Mucosa of descending colon (tissue), 3 donors: ENCODE measurements at regions not wholly inside any gene's neighbourhood (a gene's known extent, or its start where the extent isn't known, plus 50 kb on each side); places are given as distances from the start of the nearest gene placed in this dataset.

Experiments used
- ATAC-seq: fragments of 200-7000 bp; cut with Tn5 transposase; one replicate; pipeline ENCODE4 v1.9.1; 2020; ENCODE audit warnings: mild to moderate bottlenecking, moderate library complexity
- DNase-seq, 3 donors: peaks; one replicate each; pipeline ENCODE4 v3.0.0-alpha.2; 2020
- H3K36me3 ChIP-seq: fragments of 200-600 bp; one replicate; pipeline ENCODE4 v1.8.0; 2021; ENCODE audit warnings: low read depth, mild to moderate bottlenecking
- H3K4me1 ChIP-seq: fragments of 200-600 bp; one replicate; pipeline ENCODE4 v1.8.0; 2021; ENCODE audit warnings: low read depth, mild to moderate bottlenecking
- H3K4me3 ChIP-seq: fragments of 200-600 bp; one replicate; pipeline ENCODE4 v1.8.0; 2021; ENCODE audit warnings: mild to moderate bottlenecking
- H3K9me3 ChIP-seq: fragments of 200-600 bp; one replicate; pipeline ENCODE4 v1.8.0; 2021; ENCODE audit warnings: mild to moderate bottlenecking
- intact Hi-C, 2 donors: fragments of 100-400 bp; cut with DNase I in 1 of 2; cut with micrococcal nuclease in 1 of 2; formaldehyde crosslinking; loops; one replicate each; pipeline versions ENCODE4 v1.11.0 to v1.11.1; 2022; cut with DNase I, micrococcal nuclease
- TF ChIP-seq, protein P1 (sequence below): fragments of 200-600 bp; IDR thresholded peaks from one replicate; pipeline ENCODE4 v1.8.0; 2022; ENCODE audit warnings: antibody characterized with exemption, mild to moderate bottlenecking
- donor health status: DM: no; HTN: no; CAD: no; lungs with moderate emphysema.
- donor health status: DM: no; HTN: no; CAD: no.
- donor health status: DM: no; HTN: yes; CAD: no.

DNA sequence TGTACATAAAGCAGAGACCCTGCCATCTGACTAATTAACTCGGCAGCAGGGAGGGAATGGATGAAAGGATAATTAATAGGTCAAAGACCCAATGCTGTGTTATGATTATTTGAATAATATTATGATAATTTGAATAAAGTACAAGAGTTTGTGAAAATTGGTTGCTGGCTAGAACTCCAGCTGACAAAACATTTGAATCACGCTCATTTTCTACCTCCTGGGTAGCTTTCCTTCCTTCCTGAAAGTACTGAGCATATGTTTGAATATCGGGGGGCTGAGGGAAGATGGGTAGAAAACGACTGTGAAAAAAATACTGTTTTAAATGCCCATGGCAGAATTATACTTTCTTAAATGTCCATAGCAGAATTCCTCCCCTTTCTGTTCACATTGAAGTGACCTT, 243.6 kb upstream of the RBMS1 start:
- no peak for ATAC-seq
- intact Hi-C loops: no loop called here
- no peak for DNase-seq

DNA sequence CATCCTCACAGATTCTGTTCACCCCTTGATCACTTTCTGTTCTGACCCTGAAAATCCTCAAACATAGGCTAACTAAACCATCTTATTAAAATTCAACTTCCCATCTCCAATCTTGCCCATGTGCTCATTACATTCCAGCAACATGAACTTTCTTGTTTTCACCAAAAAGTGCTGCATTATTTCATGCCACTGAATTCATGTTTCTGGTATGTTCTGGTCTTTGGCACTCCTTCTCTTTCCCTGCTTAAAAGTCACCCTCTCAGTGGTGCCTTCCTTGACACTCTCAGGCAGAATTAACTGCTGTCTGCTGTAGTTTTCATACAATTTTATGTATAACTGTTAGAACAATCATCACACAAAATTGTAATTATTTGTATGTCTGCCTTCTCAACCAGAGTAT, 247.7 kb upstream of the RBMS1 start:
- Histone ChIP-seq H3K9me3 (no peaks in the 10 kb centered on the region), H3K4me1 (no peaks in the 10 kb centered on the region), H3K36me3 (no peaks in the 10 kb centered on the region), H3K4me3 (no peak overlapping the region)
- intact Hi-C loops: no loop called here
- DNase-seq (no peak), ATAC-seq (no peak)
- TF ChIP-seq, protein P1, sequence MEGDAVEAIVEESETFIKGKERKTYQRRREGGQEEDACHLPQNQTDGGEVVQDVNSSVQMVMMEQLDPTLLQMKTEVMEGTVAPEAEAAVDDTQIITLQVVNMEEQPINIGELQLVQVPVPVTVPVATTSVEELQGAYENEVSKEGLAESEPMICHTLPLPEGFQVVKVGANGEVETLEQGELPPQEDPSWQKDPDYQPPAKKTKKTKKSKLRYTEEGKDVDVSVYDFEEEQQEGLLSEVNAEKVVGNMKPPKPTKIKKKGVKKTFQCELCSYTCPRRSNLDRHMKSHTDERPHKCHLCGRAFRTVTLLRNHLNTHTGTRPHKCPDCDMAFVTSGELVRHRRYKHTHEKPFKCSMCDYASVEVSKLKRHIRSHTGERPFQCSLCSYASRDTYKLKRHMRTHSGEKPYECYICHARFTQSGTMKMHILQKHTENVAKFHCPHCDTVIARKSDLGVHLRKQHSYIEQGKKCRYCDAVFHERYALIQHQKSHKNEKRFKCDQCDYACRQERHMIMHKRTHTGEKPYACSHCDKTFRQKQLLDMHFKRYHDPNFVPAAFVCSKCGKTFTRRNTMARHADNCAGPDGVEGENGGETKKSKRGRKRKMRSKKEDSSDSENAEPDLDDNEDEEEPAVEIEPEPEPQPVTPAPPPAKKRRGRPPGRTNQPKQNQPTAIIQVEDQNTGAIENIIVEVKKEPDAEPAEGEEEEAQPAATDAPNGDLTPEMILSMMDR: no peak

More for the DNA sequence above, 243.6 kb upstream of the RBMS1 start:
- H3K4me1 ChIP-seq: no peaks in the 10 kb centered on the region
- no peak overlapping the region for H3K4me3 ChIP-seq
- no peaks in the 10 kb centered on the region for H3K9me3 ChIP-seq
- no peaks in the 10 kb centered on the region for H3K36me3 ChIP-seq
- TF ChIP-seq, protein P1: no peak

DNA sequence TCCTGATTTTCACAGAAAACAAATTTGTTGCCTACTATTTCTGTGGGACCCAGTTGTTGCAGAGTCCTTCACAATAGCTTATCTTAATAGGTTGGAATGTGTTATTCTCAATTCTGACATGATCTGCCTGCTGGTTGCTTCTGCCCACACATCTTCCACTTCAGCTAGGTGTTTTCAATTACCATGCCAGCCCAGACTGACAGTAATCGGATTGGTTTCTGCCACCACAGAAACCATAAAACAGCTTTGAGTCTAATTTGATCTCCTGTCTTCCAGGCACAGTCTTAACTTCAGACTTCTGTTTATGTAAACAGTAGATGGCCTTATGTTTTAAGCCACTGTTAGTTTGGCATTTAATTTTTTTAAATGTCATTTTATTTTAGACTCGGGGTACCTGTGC, 248.2 kb upstream of the RBMS1 start:
- Histone ChIP-seq H3K4me3 (no peak overlapping the region), H3K36me3 (no peaks in the 10 kb centered on the region), H3K4me1 (no peaks in the 10 kb centered on the region), H3K9me3 (no peaks in the 10 kb centered on the region)
- TF ChIP-seq, protein P1: no peak
- intact Hi-C loops: no loop called here
- no peak for ATAC-seq
- no peak for DNase-seq

DNA sequence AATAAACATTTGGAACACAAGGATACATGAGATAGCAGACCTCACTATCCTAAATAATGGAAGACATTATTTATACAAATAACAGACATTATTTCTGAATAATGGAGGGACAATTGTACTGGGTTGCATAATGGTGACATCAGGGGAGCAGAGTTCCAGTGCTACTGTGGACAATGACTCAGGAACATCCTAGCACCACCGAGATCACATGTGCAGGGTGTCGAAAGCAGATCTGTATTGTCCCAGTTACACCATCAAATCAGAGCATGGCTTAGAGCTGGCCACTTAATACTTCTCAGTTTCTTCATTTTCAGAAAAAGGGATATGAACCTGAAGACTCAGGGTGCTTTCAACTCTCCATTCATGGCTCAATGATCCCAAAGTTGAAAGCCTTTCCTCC, 249.1 kb upstream of the RBMS1 start:
- ATAC-seq: no peak
- no peaks in the 10 kb centered on the region for H3K36me3 ChIP-seq
- intact Hi-C loops: no loop called here
- TF ChIP-seq, protein P1: no peak
- DNase-seq: no peak
- no peaks in the 10 kb centered on the region for H3K9me3 ChIP-seq
- H3K4me3 ChIP-seq: no peak overlapping the region
- H3K4me1 ChIP-seq: no peaks in the 10 kb centered on the region

DNA sequence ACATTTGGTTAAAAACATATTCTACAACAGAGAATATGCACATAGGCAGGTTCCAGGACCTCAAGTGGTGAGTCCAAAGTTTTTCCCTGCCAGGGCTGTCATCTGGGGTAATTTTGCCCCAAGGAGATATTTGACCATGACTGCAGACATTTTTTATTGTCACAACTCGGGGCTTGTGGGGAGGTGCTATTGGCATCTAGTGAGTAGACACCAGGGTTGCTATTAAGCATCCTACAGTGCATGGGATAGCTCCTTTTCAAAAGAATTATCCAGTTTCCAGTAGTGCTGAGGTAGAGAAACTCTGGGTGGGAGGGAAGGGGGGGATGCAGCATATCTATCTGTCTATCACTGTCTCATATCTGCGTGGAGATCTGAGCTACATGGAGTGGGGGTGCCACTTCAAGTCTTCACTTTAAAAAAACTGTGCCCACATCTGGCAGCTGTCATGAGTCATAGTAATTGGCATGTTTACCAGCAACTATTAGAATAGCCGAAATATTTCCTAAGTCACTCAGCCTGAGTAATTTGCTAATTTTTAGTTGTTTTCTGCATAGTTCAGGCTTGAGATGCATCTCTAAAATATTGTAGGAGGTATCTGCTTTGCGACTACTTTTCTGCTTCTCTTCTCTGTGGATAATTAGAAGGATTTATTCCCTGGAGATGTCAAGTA, 254.0 kb upstream of the RBMS1 start:
- TF ChIP-seq, protein P1: no peak
- no peak overlapping the region for H3K4me3 ChIP-seq
- no peaks in the 10 kb centered on the region for H3K4me1 ChIP-seq
- intact Hi-C loops: no loop called here
- DNase-seq (no peak), ATAC-seq (no peak)
- no peaks in the 10 kb centered on the region for H3K36me3 ChIP-seq
- no peaks in the 10 kb centered on the region for H3K9me3 ChIP-seq

DNA sequence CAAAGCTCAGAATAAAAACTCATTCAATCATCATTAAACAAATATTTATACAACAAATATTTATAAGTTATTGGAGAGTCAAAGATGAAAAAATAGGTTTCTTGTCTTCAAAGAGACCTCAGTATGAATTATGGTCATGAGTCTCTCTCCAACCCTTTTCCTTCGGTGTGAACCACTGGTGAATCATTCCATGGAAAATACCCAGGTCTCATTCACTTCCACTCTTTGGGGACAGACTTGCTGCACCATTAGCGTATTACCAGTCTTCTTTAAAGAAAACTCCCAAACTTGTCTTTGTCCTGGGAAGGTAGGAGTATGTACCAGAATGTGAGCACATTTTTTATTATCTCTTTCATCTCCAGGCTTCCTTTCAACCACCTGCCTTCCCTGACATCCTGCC, 257.4 kb upstream of the RBMS1 start:
- H3K9me3 ChIP-seq: peaks cover 7% of the 10 kb centered on the region
- no peaks in the 10 kb centered on the region for H3K36me3 ChIP-seq
- no peak overlapping the region for H3K4me3 ChIP-seq
- TF ChIP-seq, protein P1: no peak
- intact Hi-C loops: no loop called here
- H3K4me1 ChIP-seq: no peaks in the 10 kb centered on the region
- no peak for DNase-seq
- ATAC-seq: no peak
